Kidney (tissue), 13 donors: ENCODE measurements at regions not wholly inside any gene's neighbourhood (a gene's known extent, or its start where the extent isn't known, plus 50 kb on each side); places are given as distances from the start of the nearest gene placed in this dataset.

Experiments used
- DNase-seq, 5 donors: peaks; one replicate each; pipeline ENCODE4 v3.0.0-alpha.2; 2013 to 2020
- FAIRE-seq: peaks from 2 replicates; lab custom pipeline; 2012; peaks lifted over from hg19 to GRCh38; lab: Jason Lieb, UNC
- H3K27ac ChIP-seq, 2 donors: one replicate each; pipeline ENCODE4 v1.7.0; 2013; ENCODE audit warnings: low read depth in 2 of 2, low read length in 2 of 2, inconsistent platforms in 1 of 2
- H3K27me3 ChIP-seq: one replicate; pipeline ENCODE4 v1.7.1; 2013; ENCODE audit warnings: low read length, inconsistent platforms; ENCODE audit not compliant: control insufficient read depth, insufficient read depth
- H3K36me3 ChIP-seq, 3 donors: one replicate each; pipeline versions ENCODE4 v1.7.0 to v1.7.1; 2013; ENCODE audit warnings: low read length in 3 of 3, control low read depth in 1 of 3, inconsistent platforms in 1 of 3; ENCODE audit not compliant: insufficient read depth in 3 of 3, control insufficient read depth in 2 of 3
- H3K4me1 ChIP-seq, 3 donors: one replicate each; pipeline versions ENCODE4 v1.7.0 to v1.7.1; 2013; ENCODE audit warnings: low read length in 3 of 3, inconsistent platforms in 1 of 3, low read depth in 1 of 3; ENCODE audit not compliant: control insufficient read depth in 2 of 3, insufficient read depth in 2 of 3
- H3K4me3 ChIP-seq, 3 donors: one replicate each; pipeline versions ENCODE4 v1.7.0 to v1.8.1; 2013; ENCODE audit warnings: low read length in 3 of 3, control low read depth in 1 of 3, inconsistent platforms in 1 of 3
- H3K9ac ChIP-seq, 3 donors: one replicate each; pipeline versions ENCODE4 v1.7.0 to v1.7.1; 2013; ENCODE audit warnings: low read length in 3 of 3, control low read depth in 1 of 3, inconsistent platforms in 1 of 3
- H3K9me3 ChIP-seq, 3 donors: one replicate each; pipeline versions ENCODE4 v1.7.0 to v1.7.1; 2013; ENCODE audit warnings: low read length in 3 of 3, control low read depth in 1 of 3, inconsistent platforms in 1 of 3; ENCODE audit not compliant: control insufficient read depth in 2 of 3, insufficient read depth in 1 of 3
- intact Hi-C: fragments of 100-400 bp; cut with DNase I; formaldehyde crosslinking; loops from one replicate; pipeline ENCODE4 v1.11.1; 2022
- TF ChIP-seq, protein P1 (sequence below): IDR thresholded peaks from 3 replicates; pipeline ENCODE4 v1.5.1; 2012; ENCODE audit warnings: mild to moderate bottlenecking, moderate library complexity, borderline replicate concordance; ENCODE audit not compliant: insufficient read depth; ENCODE audit errors: extremely low read depth
- donor health status: control.
- donor health status: control.
- donor health status: control.
- donor health status: control.
- donor health status: control.
- donor health status: DM: yes; HTN: yes; CAD: no.
- donor health status: Normal renal cell carcinoma (clear cell type).

DNA sequence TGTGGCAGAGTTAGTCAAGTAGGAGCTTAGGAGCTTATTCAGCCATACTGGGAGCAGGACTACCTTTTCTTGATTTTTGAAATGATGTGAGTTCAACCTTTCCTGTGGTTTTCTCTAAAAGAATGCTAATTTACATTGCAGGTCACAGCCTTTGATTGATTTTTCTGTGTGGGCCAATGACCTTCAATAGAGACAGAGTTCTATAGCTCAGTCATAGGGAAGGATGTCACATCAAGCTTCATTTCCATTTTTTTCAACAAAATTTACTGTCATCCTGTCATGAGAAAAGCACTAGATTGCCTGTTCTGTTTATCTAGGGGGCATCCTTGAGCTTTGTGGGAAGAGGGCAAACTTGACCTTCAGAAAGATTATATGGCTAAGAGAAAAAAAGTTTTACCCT lies 448.7 kb downstream of the MID1IP1 start:
- H3K36me3 ChIP-seq: no peaks in the 10 kb centered on the region
- no peak for FAIRE-seq
- TF ChIP-seq, protein P1, sequence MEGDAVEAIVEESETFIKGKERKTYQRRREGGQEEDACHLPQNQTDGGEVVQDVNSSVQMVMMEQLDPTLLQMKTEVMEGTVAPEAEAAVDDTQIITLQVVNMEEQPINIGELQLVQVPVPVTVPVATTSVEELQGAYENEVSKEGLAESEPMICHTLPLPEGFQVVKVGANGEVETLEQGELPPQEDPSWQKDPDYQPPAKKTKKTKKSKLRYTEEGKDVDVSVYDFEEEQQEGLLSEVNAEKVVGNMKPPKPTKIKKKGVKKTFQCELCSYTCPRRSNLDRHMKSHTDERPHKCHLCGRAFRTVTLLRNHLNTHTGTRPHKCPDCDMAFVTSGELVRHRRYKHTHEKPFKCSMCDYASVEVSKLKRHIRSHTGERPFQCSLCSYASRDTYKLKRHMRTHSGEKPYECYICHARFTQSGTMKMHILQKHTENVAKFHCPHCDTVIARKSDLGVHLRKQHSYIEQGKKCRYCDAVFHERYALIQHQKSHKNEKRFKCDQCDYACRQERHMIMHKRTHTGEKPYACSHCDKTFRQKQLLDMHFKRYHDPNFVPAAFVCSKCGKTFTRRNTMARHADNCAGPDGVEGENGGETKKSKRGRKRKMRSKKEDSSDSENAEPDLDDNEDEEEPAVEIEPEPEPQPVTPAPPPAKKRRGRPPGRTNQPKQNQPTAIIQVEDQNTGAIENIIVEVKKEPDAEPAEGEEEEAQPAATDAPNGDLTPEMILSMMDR: no peak
- H3K27me3 ChIP-seq: no peaks in the 10 kb centered on the region
- no peak overlapping the region for H3K4me3 ChIP-seq
- intact Hi-C loops: no loop called here
- DNase-seq: no peak
- no peaks in the 10 kb centered on the region for H3K9me3 ChIP-seq
- H3K4me1 ChIP-seq: no peaks in the 10 kb centered on the region
- H3K27ac ChIP-seq: no peak overlapping the region
- no peak overlapping the region for H3K9ac ChIP-seq

DNA sequence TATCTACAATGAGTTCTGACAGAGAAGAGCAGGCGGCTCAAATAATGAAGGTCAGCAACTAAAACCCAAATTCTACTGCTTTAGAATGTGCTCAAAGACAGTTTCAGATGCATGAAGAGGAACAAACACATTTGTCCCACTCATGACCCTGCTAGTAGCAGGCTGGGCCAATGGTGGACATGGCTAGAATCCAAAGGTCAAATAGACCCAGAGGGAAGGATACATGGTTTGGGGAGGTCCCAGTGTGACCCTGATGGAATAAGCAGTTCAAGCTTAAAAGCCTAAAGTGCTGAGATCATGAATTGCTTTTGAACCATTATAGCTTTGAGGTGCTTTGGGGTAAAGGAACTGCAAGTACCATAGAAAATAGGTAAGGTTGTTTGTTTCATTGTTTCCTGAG lies 450.7 kb downstream of the MID1IP1 start:
- FAIRE-seq: no peak
- TF ChIP-seq, protein P1: no peak
- no peak for DNase-seq
- Histone ChIP-seq H3K9me3 (no peaks in the 10 kb centered on the region), H3K27me3 (no peaks in the 10 kb centered on the region), H3K9ac (no peak overlapping the region), H3K4me3 (no peak overlapping the region), H3K36me3 (no peaks in the 10 kb centered on the region), H3K4me1 (no peaks in the 10 kb centered on the region), H3K27ac (no peak overlapping the region)
- intact Hi-C loops: no loop called here

DNA sequence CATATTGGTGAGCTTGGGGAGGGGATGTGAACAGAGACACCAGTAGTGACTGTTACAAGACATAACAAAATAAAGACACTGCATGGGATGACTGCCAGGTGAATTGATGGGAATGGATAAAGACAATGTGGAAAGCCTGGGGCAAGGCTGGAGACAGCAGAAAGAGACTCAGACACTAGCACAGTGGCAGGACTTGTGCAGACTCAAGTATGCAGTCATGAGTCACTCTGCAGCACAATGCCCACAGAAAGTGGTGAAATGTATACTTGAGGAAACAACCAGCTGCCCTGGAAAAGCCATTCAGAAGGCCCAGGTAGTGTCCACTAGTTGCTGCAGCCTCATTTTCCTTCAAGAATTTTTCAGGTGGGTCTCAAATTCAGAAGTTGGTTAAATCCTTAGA lies 452.3 kb downstream of the MID1IP1 start:
- Histone ChIP-seq H3K4me3 (no peak overlapping the region), H3K4me1 (no peaks in the 10 kb centered on the region), H3K27ac (no peak overlapping the region), H3K9ac (no peak overlapping the region), H3K27me3 (no peaks in the 10 kb centered on the region), H3K36me3 (no peaks in the 10 kb centered on the region), H3K9me3 (no peaks in the 10 kb centered on the region)
- TF ChIP-seq, protein P1: no peak
- no peak for FAIRE-seq
- intact Hi-C loops: no loop called here
- no peak for DNase-seq

DNA sequence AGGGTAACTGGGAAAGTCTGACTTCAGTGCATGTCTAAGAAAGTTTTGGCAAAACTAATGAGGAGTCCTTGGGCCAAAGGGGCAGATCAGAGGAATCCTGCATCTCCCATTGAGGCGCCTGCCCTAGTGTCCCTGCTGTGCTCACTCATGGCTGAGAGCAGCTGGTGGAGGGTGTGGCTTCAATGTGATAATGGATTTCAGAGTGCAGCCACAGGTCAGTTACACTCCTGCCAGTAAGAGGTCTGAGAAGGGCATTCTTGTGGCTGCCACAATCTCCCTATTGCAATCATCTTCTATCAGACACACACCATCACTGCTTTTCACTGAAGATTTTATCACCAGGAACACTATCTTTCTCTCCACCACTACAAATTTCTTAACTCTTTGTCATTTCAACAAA lies 457.1 kb downstream of the MID1IP1 start:
- FAIRE-seq (no peak), DNase-seq (no peak)
- no peaks in the 10 kb centered on the region for H3K4me1 ChIP-seq
- no peak overlapping the region for H3K27ac ChIP-seq
- TF ChIP-seq, protein P1: no peak
- H3K9me3 ChIP-seq: no peaks in the 10 kb centered on the region
- intact Hi-C loops: no loop called here
- no peak overlapping the region for H3K4me3 ChIP-seq
- no peak overlapping the region for H3K9ac ChIP-seq
- H3K36me3 ChIP-seq: no peaks in the 10 kb centered on the region
- H3K27me3 ChIP-seq: no peaks in the 10 kb centered on the region
